Esophagus muscularis mucosa (tissue), 4 donors: ENCODE measurements at regions not wholly inside any gene's neighbourhood (a gene's known extent, or its start where the extent isn't known, plus 50 kb on each side); places are given as distances from the start of the nearest gene placed in this dataset.

ENCODE experiments used
- CTCF ChIP-seq, 3 experiments: fragments of 200-600 bp in 2 of 3; fragments of 450-650 bp in 1 of 3; sonication (generic) in 2 of 3; IDR thresholded peaks; one replicate each; pipeline ENCODE4 v1.5.1; 2017 to 2019; ENCODE audit warnings: antibody characterized with exemption in 3 of 3, mild to moderate bottlenecking in 2 of 3, moderate library complexity in 1 of 3
- EP300 ChIP-seq: sonication (generic); formaldehyde crosslinking; IDR thresholded peaks from one replicate; pipeline ENCODE4 v1.6.1; 2017; ENCODE audit warnings: antibody characterized with exemption
- POLR2A ChIP-seq: fragments of 450-650 bp; IDR thresholded peaks from one replicate; pipeline ENCODE4 v1.6.1; 2017; ENCODE audit warnings: antibody characterized with exemption, moderate library complexity, mild to moderate bottlenecking, low read depth

GRCh38 chr5:74135033-74135432 lies 505.5 kb downstream of the ENC1 start:
- no peak for TF ChIP-seq CTCF (IDR thresholded peaks at IDR 0.05)
- TF ChIP-seq POLR2A, result no peak
- no peak for TF ChIP-seq EP300
